OCI-LY3 (cell line): ENCODE measurements at regions not wholly inside any gene's neighbourhood (a gene's known extent, or its start where the extent isn't known, plus 50 kb on each side); places are given as distances from the start of the nearest gene placed in this dataset.

Experiments
- CTCF ChIP-seq: fragments of 200-600, 300-600 bp; sonication (generic); IDR thresholded peaks from 2 replicates; pipeline ENCODE4 v1.5.1; 2014; ENCODE audit warnings: antibody characterized with exemption, low read length, low read depth
- EZH2phosphoT487 ChIP-seq: fragments of 200-600 bp; shearing (Covaris generic); IDR thresholded peaks from 2 replicates; pipeline ENCODE4 v1.6.1; 2018; ENCODE audit warnings: antibody characterized with exemption, mixed run types, low read depth

- TF ChIP-seq CTCF (no peak), EZH2phosphoT487 (no peak)
These were observed 399.8 kb upstream of the LRRC7 start for GRCh38 chr1:69167876-69168275.
